ENCODE measurements at regions not wholly inside any gene's neighbourhood (a gene's known extent, or its start where the extent isn't known, plus 50 kb on each side); places are given as distances from the start of the nearest gene placed in this dataset.

GRCh38 chr5:5645891-5646290 lies 223.4 kb downstream of the ICE1 start:
- TF ChIP-seq POLR2AphosphoS5 (IDR thresholded peaks at IDR 0.05): no peak
- TF ChIP-seq CTCF (IDR thresholded peaks at IDR 0.05; ENCODE audit: poor library complexity, severe bottlenecking): no peak

Measured in neural cell (in vitro differentiated cells).